ENCODE measurements at regions not wholly inside any gene's neighbourhood (a gene's known extent, or its start where the extent isn't known, plus 50 kb on each side); places are given as distances from the start of the nearest gene placed in this dataset.

GRCh38 chr1:5265438-5266075 is 611.1 kb downstream of the AJAP1 start:
- peaks cover 0 to 7% (median 0%) of the 10 kb centered on the region in 11 donors for H3K9me3 ChIP-seq
- 61 to 66% methylated on average over 14 of the region's 14 CpGs for WGBS, 2 donors
- no peak for TF ChIP-seq CTCF (IDR thresholded peaks at IDR 0.05)
- ATAC-seq = no peak
- no peak overlapping the region for H3K27ac ChIP-seq
- H3K27me3 ChIP-seq = peaks cover 0 to 25% (median 9%) of the 10 kb centered on the region in 7 donors
- no peak overlapping the region for H3K4me3 ChIP-seq
- no peak for DNase-seq
- H3K4me1 ChIP-seq = peaks cover 0 to 10% (median 0%) of the 10 kb centered on the region in 9 donors
- H3K36me3 ChIP-seq = no peaks in the 10 kb centered on the region
- intact Hi-C loops (cut with DNase I) = no loop called here

- Histone ChIP-seq H3K27me3 (peaks cover 0 to 25% (median 12%) of the 10 kb centered on the region in 7 donors), H3K4me1 (peaks cover 0 to 10% (median 0%) of the 10 kb centered on the region in 9 donors), H3K27ac (no peak overlapping the region), H3K9me3 (peaks cover 0 to 16% (median under 1%) of the 10 kb centered on the region in 11 donors), H3K36me3 (no peaks in the 10 kb centered on the region), H3K4me3 (no peak overlapping the region)
- no peak for ATAC-seq
- WGBS, 2 donors = 64 to 69% methylated on average over 6 of the region's 6 CpGs
- TF ChIP-seq CTCF (IDR thresholded peaks at IDR 0.05) = no peak
- intact Hi-C loops (cut with DNase I) = no loop called here
- DNase-seq = no peak
Observed at GRCh38 chr1:5264476-5264875, 610.1 kb downstream of the AJAP1 start.

- peaks cover 0 to 28% (median 6%) of the 10 kb centered on the region in 11 donors for H3K9me3 ChIP-seq
- intact Hi-C loops (cut with DNase I) = no loop called here
- 66 to 72% methylated on average over 2 of the region's 2 CpGs for WGBS, 2 donors
- no peaks in the 10 kb centered on the region for H3K36me3 ChIP-seq
- H3K27ac ChIP-seq = no peak overlapping the region
- no peak overlapping the region for H3K4me3 ChIP-seq
- ATAC-seq (no peak), DNase-seq (no peak)
- peaks cover 0 to 7% (median 0%) of the 10 kb centered on the region in 7 donors for H3K27me3 ChIP-seq
- no peaks in the 10 kb centered on the region for H3K4me1 ChIP-seq
- TF ChIP-seq CTCF (IDR thresholded peaks at IDR 0.05) = no peak
Observed at GRCh38 chr1:5256793-5257192, 602.4 kb downstream of the AJAP1 start.

- 80 to 82% methylated on average over 2 of the region's 2 CpGs for WGBS, 2 donors
- no peak for TF ChIP-seq CTCF (IDR thresholded peaks at IDR 0.05)
- Histone ChIP-seq H3K27me3 (peaks cover 0 to 7% (median 0%) of the 10 kb centered on the region in 7 donors), H3K4me1 (no peaks in the 10 kb centered on the region), H3K27ac (no peak overlapping the region), H3K36me3 (no peaks in the 10 kb centered on the region), H3K4me3 (no peak overlapping the region), H3K9me3 (peaks cover 0 to 24% (median 6%) of the 10 kb centered on the region in 11 donors)
- DNase-seq (no peak), ATAC-seq (no peak)
- intact Hi-C loops (cut with DNase I) = no loop called here
Observed at GRCh38 chr1:5254975-5255374, 600.6 kb downstream of the AJAP1 start.

Measured in heart right ventricle (tissue), 16 donors.